Stimulated activated effector memory CD8-positive, alpha-beta T cell treated with anti-CD3 and anti-CD28 coated beads, Interleukin-12 subunit alpha, Interleukin-12 subunit beta, amount 100 ng/mL, for 72 hours (primary cell): ENCODE measurements at regions not wholly inside any gene's neighbourhood (a gene's known extent, or its start where the extent isn't known, plus 50 kb on each side); places are given as distances from the start of the nearest gene placed in this dataset.

Experiments
- ATAC-seq: fragments of 150-1000 bp; cut with Tn5 transposase; 2 replicates; pipeline ENCODE4 v1.10.0; 2021
- DNase-seq, 2 donors: peaks; one replicate each; pipeline ENCODE4 v3.0.0; 2021 to 2022; ENCODE audit warnings: low spot score in 2 of 2
- H3K27ac Mint-ChIP-seq: one replicate; pipeline ENCODE4 v1.8.0; 2022; ENCODE audit warnings: mild to moderate bottlenecking, mixed read lengths
- H3K36me3 Mint-ChIP-seq: one replicate; pipeline ENCODE4 v1.8.0; 2022; ENCODE audit warnings: mild to moderate bottlenecking, mixed read lengths
- H3K4me1 Mint-ChIP-seq: one replicate; pipeline ENCODE4 v1.8.0; 2022; ENCODE audit warnings: mixed read lengths
- H3K4me3 Mint-ChIP-seq: one replicate; pipeline ENCODE4 v1.8.0; 2022; ENCODE audit warnings: mild to moderate bottlenecking, mixed read lengths
- H3K9me3 Mint-ChIP-seq: one replicate; pipeline ENCODE4 v1.8.0; 2022; ENCODE audit warnings: mixed read lengths

- ATAC-seq: no peak
- Mint-ChIP-seq H3K4me1 (peaks cover 8% of the 10 kb centered on the region), H3K4me3 (no peak overlapping the region), H3K36me3 (no peaks in the 10 kb centered on the region), H3K9me3 (no peaks in the 10 kb centered on the region), H3K27ac (no peak overlapping the region)
- no peak for DNase-seq
These were observed 178.4 kb downstream of the ADSS2 start for GRCh38 chr1:244273262-244273844.

- peaks cover 8% of the 10 kb centered on the region for H3K4me1 Mint-ChIP-seq
- no peak overlapping the region for H3K4me3 Mint-ChIP-seq
- H3K27ac Mint-ChIP-seq: no peak overlapping the region
These were observed 177.7 kb downstream of the ADSS2 start for GRCh38 chr1:244273845-244274619.

GRCh38 chr1:244276646-244277045 is 175.1 kb downstream of the ADSS2 start:
- ATAC-seq: no peak
- Mint-ChIP-seq H3K4me1 (peaks cover 8% of the 10 kb centered on the region), H3K27ac (peak overlapping the region; percentile 2), H3K4me3 (no peak overlapping the region), H3K36me3 (no peaks in the 10 kb centered on the region), H3K9me3 (no peaks in the 10 kb centered on the region)
- no peak for DNase-seq

More at GRCh38 chr1:244273845-244274619, 177.7 kb downstream of the ADSS2 start:
- ATAC-seq (peak; percentile 80), DNase-seq (no peak)
- no peaks in the 10 kb centered on the region for H3K36me3 Mint-ChIP-seq
- H3K9me3 Mint-ChIP-seq: no peaks in the 10 kb centered on the region

GRCh38 chr1:244280201-244280600 is 171.5 kb downstream of the ADSS2 start:
- peaks cover 5% of the 10 kb centered on the region for H3K4me1 Mint-ChIP-seq
- no peaks in the 10 kb centered on the region for H3K9me3 Mint-ChIP-seq
- ATAC-seq (no peak), DNase-seq (no peak)
- H3K4me3 Mint-ChIP-seq: no peak overlapping the region
- no peak overlapping the region for H3K27ac Mint-ChIP-seq
- H3K36me3 Mint-ChIP-seq: no peaks in the 10 kb centered on the region

GRCh38 chr1:244280859-244281258 is 170.8 kb downstream of the ADSS2 start:
- ATAC-seq (no peak), DNase-seq (no peak)
- Mint-ChIP-seq H3K36me3 (no peaks in the 10 kb centered on the region), H3K4me3 (no peak overlapping the region), H3K27ac (no peak overlapping the region), H3K4me1 (peaks cover 5% of the 10 kb centered on the region), H3K9me3 (no peaks in the 10 kb centered on the region)

GRCh38 chr1:244283772-244284171 is 167.9 kb downstream of the ADSS2 start:
- Mint-ChIP-seq H3K36me3 (no peaks in the 10 kb centered on the region), H3K9me3 (peaks cover 3% of the 10 kb centered on the region), H3K27ac (peak overlapping the region; percentile 52), H3K4me3 (no peak overlapping the region), H3K4me1 (peaks cover 5% of the 10 kb centered on the region)
- DNase-seq: no peak
- ATAC-seq: peak; percentile 70

- Mint-ChIP-seq H3K9me3 (peaks cover 5% of the 10 kb centered on the region), H3K27ac (no peak overlapping the region), H3K36me3 (no peaks in the 10 kb centered on the region), H3K4me3 (no peak overlapping the region), H3K4me1 (peaks cover 5% of the 10 kb centered on the region)
- ATAC-seq (no peak), DNase-seq (no peak)
These were observed 167.0 kb downstream of the ADSS2 start for GRCh38 chr1:244284641-244285156.

- Mint-ChIP-seq H3K36me3 (no peaks in the 10 kb centered on the region), H3K27ac (no peak overlapping the region), H3K4me3 (no peak overlapping the region), H3K9me3 (peaks cover 5% of the 10 kb centered on the region), H3K4me1 (peaks cover 14% of the 10 kb centered on the region)
- no peak for DNase-seq
- ATAC-seq: no peak
These were observed 165.4 kb downstream of the ADSS2 start for GRCh38 chr1:244286341-244286740.

GRCh38 chr1:244287726-244288125 is 164.0 kb downstream of the ADSS2 start:
- Mint-ChIP-seq H3K27ac (no peak overlapping the region), H3K36me3 (no peaks in the 10 kb centered on the region), H3K9me3 (peaks cover 5% of the 10 kb centered on the region), H3K4me3 (no peak overlapping the region), H3K4me1 (peaks cover 21% of the 10 kb centered on the region)
- ATAC-seq: no peak
- DNase-seq: no peak

- no peak for ATAC-seq
- H3K4me1 Mint-ChIP-seq: peaks cover 18% of the 10 kb centered on the region
- H3K27ac Mint-ChIP-seq: no peak overlapping the region
- DNase-seq: no peak
- H3K4me3 Mint-ChIP-seq: no peak overlapping the region
- no peaks in the 10 kb centered on the region for H3K36me3 Mint-ChIP-seq
- H3K9me3 Mint-ChIP-seq: peaks cover 5% of the 10 kb centered on the region
These were observed 163.0 kb downstream of the ADSS2 start for GRCh38 chr1:244288663-244289062.

- DNase-seq (no peak), ATAC-seq (no peak)
- Mint-ChIP-seq H3K36me3 (no peaks in the 10 kb centered on the region), H3K4me3 (no peak overlapping the region), H3K27ac (no peak overlapping the region), H3K9me3 (peaks cover 5% of the 10 kb centered on the region), H3K4me1 (peaks cover 16% of the 10 kb centered on the region)
These were observed 161.5 kb downstream of the ADSS2 start for GRCh38 chr1:244289991-244290785.

- DNase-seq (no peak), ATAC-seq (no peak)
- Mint-ChIP-seq H3K36me3 (peaks cover 8% of the 10 kb centered on the region), H3K4me1 (peaks cover 22% of the 10 kb centered on the region), H3K9me3 (peaks cover 5% of the 10 kb centered on the region), H3K4me3 (no peak overlapping the region), H3K27ac (peak overlapping the region; percentile 32)
These were observed 160.2 kb downstream of the ADSS2 start for GRCh38 chr1:244291236-244292201.

- no peak for ATAC-seq
- Mint-ChIP-seq H3K9me3 (no peaks in the 10 kb centered on the region), H3K27ac (no peak overlapping the region), H3K4me1 (peaks cover 31% of the 10 kb centered on the region), H3K4me3 (no peak overlapping the region), H3K36me3 (peaks cover 15% of the 10 kb centered on the region)
- DNase-seq: no peak
These were observed 157.0 kb downstream of the ADSS2 start for GRCh38 chr1:244294599-244295224.

GRCh38 chr1:244296003-244296402 is 155.7 kb downstream of the ADSS2 start:
- Mint-ChIP-seq H3K36me3 (peaks cover 15% of the 10 kb centered on the region), H3K9me3 (no peaks in the 10 kb centered on the region), H3K4me3 (no peak overlapping the region), H3K4me1 (peaks cover 25% of the 10 kb centered on the region), H3K27ac (no peak overlapping the region)
- no peak for DNase-seq
- no peak for ATAC-seq
